Stomach (tissue), 4 donors: ENCODE measurements at regions not wholly inside any gene's neighbourhood (a gene's known extent, or its start where the extent isn't known, plus 50 kb on each side); places are given as distances from the start of the nearest gene placed in this dataset.

ENCODE experiments used
- EP300 ChIP-seq: sonication (generic); formaldehyde crosslinking; IDR thresholded peaks from one replicate; pipeline ENCODE4 v1.6.1; 2017; ENCODE audit warnings: antibody characterized with exemption
- POLR2A ChIP-seq, 4 donors: fragments of 450-650 bp; IDR thresholded peaks; one replicate each; pipeline ENCODE4 v1.6.1; 2016; ENCODE audit warnings: antibody characterized with exemption in 4 of 4, control low read depth in 2 of 4, mild to moderate bottlenecking in 1 of 4, moderate library complexity in 1 of 4
- POLR2AphosphoS5 ChIP-seq, 3 donors: sonication (generic); formaldehyde crosslinking; IDR thresholded peaks; one replicate each; pipeline ENCODE4 v1.6.1; 2016; ENCODE audit warnings: antibody characterized with exemption in 3 of 3
- TF ChIP-seq, protein P1 (sequence below), 7 experiments: fragments of 450-650 bp in 4 of 7; fragments of 200-600 bp in 3 of 7; sonication (generic) in 3 of 7; IDR thresholded peaks; one replicate each; pipeline ENCODE4 v1.5.1; 2016 to 2019; ENCODE audit warnings: antibody characterized with exemption in 7 of 7, control low read depth in 2 of 7, mild to moderate bottlenecking in 1 of 7

DNA sequence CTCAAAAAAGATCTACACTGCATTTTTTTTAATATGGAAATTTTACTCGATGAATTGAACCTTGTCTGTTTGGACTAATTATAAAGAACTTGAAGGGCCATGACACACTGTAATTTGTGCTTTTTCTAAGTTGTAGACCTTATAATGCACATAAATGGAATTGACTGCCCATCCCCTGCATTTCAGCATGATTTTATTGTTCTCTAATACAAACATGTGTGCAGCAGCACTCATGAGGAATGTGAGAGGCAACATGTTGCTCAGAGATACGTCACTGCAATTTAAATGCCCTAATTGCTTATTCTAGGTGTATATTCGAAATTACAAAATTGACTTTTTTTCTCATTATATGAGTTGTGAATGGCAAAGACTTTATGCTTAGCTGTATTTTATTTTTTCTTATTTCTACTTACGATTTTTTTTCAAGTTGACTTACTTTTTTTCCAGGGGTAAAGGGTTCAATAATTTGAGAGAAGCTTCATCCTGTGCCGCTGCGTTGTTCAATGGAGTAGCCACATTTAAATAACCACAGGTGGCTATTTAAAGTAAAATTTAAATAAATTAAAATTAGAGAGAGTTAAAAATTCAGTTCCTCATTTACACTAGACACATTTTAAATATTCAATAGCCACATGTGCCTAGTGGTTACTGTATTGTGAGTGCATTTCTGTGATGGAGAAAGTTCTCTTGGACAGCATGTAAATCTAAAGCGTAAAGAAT, 1346.4 kb downstream of the ROBO1 start:
- TF ChIP-seq, protein P1, sequence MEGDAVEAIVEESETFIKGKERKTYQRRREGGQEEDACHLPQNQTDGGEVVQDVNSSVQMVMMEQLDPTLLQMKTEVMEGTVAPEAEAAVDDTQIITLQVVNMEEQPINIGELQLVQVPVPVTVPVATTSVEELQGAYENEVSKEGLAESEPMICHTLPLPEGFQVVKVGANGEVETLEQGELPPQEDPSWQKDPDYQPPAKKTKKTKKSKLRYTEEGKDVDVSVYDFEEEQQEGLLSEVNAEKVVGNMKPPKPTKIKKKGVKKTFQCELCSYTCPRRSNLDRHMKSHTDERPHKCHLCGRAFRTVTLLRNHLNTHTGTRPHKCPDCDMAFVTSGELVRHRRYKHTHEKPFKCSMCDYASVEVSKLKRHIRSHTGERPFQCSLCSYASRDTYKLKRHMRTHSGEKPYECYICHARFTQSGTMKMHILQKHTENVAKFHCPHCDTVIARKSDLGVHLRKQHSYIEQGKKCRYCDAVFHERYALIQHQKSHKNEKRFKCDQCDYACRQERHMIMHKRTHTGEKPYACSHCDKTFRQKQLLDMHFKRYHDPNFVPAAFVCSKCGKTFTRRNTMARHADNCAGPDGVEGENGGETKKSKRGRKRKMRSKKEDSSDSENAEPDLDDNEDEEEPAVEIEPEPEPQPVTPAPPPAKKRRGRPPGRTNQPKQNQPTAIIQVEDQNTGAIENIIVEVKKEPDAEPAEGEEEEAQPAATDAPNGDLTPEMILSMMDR (IDR thresholded peaks at IDR 0.05): no peak
- TF ChIP-seq POLR2A (IDR thresholded peaks at IDR 0.05) (no peak), POLR2AphosphoS5 (IDR thresholded peaks at IDR 0.05) (no peak), EP300 (no peak)
